ENCODE measurements at regions not wholly inside any gene's neighbourhood (a gene's known extent, or its start where the extent isn't known, plus 50 kb on each side); places are given as distances from the start of the nearest gene placed in this dataset.

- TF ChIP-seq, protein P1, sequence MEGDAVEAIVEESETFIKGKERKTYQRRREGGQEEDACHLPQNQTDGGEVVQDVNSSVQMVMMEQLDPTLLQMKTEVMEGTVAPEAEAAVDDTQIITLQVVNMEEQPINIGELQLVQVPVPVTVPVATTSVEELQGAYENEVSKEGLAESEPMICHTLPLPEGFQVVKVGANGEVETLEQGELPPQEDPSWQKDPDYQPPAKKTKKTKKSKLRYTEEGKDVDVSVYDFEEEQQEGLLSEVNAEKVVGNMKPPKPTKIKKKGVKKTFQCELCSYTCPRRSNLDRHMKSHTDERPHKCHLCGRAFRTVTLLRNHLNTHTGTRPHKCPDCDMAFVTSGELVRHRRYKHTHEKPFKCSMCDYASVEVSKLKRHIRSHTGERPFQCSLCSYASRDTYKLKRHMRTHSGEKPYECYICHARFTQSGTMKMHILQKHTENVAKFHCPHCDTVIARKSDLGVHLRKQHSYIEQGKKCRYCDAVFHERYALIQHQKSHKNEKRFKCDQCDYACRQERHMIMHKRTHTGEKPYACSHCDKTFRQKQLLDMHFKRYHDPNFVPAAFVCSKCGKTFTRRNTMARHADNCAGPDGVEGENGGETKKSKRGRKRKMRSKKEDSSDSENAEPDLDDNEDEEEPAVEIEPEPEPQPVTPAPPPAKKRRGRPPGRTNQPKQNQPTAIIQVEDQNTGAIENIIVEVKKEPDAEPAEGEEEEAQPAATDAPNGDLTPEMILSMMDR (IDR thresholded peaks at IDR 0.05) = no peak
- no peak for TF ChIP-seq ZFX (IDR thresholded peaks at IDR 0.05; ENCODE audit: borderline replicate concordance)
Measured at GRCh38 chr10:78961760-78962159, 107.0 kb upstream of the ZMIZ1 start.

DNA sequence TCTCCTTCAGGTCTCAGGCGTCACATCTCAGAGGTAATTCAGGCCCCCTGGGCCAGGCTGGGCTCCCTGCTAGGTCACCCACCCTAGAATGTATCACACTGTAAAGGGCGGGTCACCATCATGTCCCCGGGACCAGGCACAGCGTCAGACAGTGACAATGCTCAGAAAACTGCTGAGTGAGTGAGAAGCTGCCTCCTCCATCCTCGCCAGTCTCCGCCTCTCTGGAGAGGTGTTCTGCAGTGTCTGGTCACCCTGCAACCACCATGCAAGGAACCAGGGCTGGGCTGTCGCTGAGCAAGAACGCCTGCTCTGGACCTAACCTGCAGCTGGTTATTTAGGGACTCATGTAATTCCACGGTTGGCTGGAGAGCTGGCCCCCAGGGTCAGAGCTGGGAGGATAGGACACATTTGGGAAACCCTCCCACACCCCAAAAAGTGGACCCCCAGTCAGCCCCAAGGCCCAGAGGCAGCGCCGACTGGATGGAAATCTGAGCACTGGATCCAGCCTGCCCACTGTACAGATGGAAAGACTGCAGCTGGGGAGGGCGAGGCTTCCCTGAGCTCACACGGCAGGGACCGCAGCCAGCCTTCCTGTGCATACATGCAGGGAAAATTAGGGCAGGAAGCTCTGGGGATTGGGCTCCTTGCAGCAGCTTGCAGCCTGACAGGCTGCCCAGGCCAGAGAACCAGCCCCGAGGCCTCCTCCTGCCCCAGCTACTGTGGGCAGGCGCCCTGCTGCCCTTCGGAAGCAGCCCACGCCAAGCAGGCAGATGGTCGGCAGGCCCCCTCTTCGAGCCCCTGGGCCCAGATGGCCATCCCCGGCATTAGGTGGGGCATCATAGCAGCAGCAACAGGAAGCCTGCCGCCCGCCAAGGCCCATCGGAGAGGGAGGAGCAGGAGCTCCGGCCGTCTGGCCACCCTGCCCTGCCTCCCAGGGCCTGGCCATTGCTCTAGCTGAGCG is 105.4 kb upstream of the ZMIZ1 start:
- no peak overlapping the region for H3K27ac ChIP-seq

More at GRCh38 chr10:78961760-78962159, 107.0 kb upstream of the ZMIZ1 start:
- H3K27ac ChIP-seq = no peak overlapping the region

DNA sequence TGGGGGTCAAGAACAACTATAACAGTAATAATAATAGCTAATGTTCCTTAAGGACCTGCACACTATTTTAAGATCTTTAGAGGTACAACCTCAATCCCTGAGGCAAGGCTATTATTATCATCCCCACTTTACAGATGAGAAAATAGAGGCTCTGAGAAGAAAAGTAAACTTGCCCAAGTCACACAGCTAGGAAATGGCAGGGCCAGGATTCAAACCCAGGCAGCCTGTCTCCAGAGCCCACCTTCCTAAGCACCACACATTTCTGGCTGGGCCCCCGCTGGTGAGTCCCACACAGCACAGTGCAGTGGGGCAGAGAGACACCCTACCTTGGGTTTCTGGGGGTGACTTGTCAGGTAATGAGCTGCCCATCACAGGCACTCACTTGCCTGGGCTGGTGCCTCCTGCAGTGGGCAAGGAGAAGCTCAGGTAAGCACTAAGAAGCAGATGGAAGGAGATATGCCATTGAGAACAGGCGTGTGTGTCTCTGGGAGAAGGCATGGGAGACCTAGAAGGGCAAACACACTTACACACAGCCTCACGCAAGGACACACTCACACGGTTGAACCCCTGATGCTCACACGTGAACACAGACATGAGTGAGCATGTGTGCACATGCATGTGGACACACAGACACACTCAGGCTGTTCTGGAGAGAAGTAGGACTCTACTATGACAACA is 104.4 kb upstream of the ZMIZ1 start:
- H3K27ac ChIP-seq = no peak overlapping the region
- TF ChIP-seq, protein P1 (IDR thresholded peaks at IDR 0.05) = no peak
- TF ChIP-seq ZFX (IDR thresholded peaks at IDR 0.05; ENCODE audit: borderline replicate concordance) = no peak

More for the DNA sequence above, 105.4 kb upstream of the ZMIZ1 start:
- TF ChIP-seq, protein P1 (IDR thresholded peaks at IDR 0.05) = no peak
- no peak for TF ChIP-seq ZFX (IDR thresholded peaks at IDR 0.05; ENCODE audit: borderline replicate concordance)

DNA sequence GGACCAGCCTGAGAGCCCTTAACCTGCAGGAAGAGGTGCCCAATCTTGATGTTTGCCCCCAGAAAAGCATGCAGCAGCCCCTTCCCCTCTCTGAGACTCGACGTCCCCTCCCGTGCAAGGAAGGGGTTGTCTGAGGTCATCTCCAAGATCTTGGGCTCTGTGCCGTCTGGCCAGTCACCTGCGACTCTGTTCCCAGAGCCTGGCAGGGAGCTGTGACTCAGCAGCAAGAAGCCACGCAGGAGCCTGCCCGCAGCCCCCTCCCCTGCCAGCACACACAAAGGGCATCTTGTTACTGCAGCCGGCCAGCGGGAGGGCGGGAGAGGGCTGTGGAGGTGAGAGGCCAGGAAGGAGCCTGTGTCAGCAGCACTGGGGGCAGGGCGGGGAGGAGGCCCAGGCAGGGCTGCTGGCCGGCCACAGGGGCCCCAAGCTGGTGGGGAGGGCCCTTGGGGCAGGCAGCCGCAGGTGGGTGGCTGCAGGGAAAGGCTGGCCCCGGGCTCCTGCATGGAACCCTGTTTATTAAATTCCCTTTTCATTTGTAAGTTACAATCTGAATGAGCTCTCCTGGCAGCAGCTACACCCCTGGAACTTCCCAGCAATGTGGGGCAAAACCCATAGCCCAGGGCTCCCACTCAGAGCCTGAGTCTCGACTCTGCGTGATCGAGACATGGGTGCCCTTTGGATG is 103.7 kb upstream of the ZMIZ1 start:
- H3K27ac ChIP-seq = no peak overlapping the region

DNA sequence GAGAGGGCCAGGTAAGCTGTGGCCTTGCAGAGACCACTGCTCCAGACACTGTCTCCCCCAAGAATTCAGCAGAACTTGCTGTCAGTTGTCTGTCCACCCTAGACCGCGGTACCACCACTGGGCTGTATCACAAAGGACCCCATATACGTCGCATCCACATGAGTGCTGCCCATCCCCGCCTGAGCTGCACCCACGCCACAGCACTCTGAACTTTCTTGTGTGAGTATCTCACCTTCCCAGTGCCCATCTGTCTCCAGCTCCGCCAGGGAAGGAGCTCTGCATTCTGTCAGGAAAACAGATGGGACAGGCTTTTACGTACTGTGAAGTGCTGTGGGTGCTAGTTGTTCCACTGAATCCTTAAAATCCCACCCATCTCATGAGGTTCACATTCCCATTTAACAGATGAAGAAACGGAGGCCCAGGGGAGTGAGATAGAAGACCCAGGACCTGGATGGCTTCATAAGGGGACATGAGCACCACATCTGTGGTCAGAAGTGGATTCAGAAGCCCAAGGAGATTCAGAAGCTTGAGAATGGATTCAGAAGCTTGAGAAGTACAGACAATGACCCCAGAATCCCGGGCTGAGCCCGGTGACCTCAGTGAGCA is 102.5 kb upstream of the ZMIZ1 start:
- no peak overlapping the region for H3K27ac ChIP-seq
- no peak for TF ChIP-seq ZFX (IDR thresholded peaks at IDR 0.05; ENCODE audit: borderline replicate concordance)
- TF ChIP-seq, protein P1 (IDR thresholded peaks at IDR 0.05) = no peak

More for the DNA sequence above, 103.7 kb upstream of the ZMIZ1 start:
- TF ChIP-seq, protein P1 (IDR thresholded peaks at IDR 0.05) = no peak
- TF ChIP-seq ZFX (IDR thresholded peaks at IDR 0.05; ENCODE audit: borderline replicate concordance) = no peak

GRCh38 chr10:78966844-78967488 is 101.8 kb upstream of the ZMIZ1 start:
- no peak for TF ChIP-seq ZFX (IDR thresholded peaks at IDR 0.05; ENCODE audit: borderline replicate concordance)
- TF ChIP-seq, protein P1 (IDR thresholded peaks at IDR 0.05) = no peak

More at GRCh38 chr10:78966844-78967488, 101.8 kb upstream of the ZMIZ1 start:
- no peak overlapping the region for H3K27ac ChIP-seq

Data from 22Rv1 (cell line).